Lung (tissue), 11 donors: ENCODE measurements at regions not wholly inside any gene's neighbourhood (a gene's known extent, or its start where the extent isn't known, plus 50 kb on each side); places are given as distances from the start of the nearest gene placed in this dataset.

Experiments
- ATAC-seq: fragments of 200-7000 bp; cut with Tn5 transposase; one replicate; pipeline ENCODE4 v1.9.1; 2020; ENCODE audit warnings: moderate number of reproducible peaks; ENCODE audit not compliant: insufficient read depth, low FRiP score
- DNase-seq, 3 donors: peaks; one replicate each; pipeline ENCODE4 v3.0.0-alpha.2; 2013 to 2017
- H3K27ac ChIP-seq, 2 donors: one replicate each; pipeline ENCODE4 v1.5.1; 2013; ENCODE audit warnings: mild to moderate bottlenecking in 2 of 2, moderate library complexity in 2 of 2, control low read depth in 1 of 2, inconsistent platforms in 1 of 2, low read depth in 1 of 2, low read length in 1 of 2
- H3K27me3 ChIP-seq, 3 donors: one replicate each; pipeline ENCODE4 v1.5.1; 2013; ENCODE audit warnings: low read length in 2 of 3; ENCODE audit not compliant: control insufficient read depth in 3 of 3, insufficient read depth in 3 of 3
- H3K36me3 ChIP-seq, 4 donors: one replicate each; pipeline ENCODE4 v1.5.1; 2013; ENCODE audit warnings: low read length in 4 of 4, mild to moderate bottlenecking in 1 of 4, moderate library complexity in 1 of 4; ENCODE audit not compliant: control insufficient read depth in 4 of 4, insufficient read depth in 4 of 4
- H3K4me1 ChIP-seq, 5 donors: one replicate each; pipeline ENCODE4 v1.5.1; 2013; ENCODE audit warnings: low read length in 5 of 5, mild to moderate bottlenecking in 2 of 5, moderate library complexity in 1 of 5; ENCODE audit not compliant: control insufficient read depth in 5 of 5, insufficient read depth in 5 of 5
- H3K4me3 ChIP-seq: one replicate; pipeline ENCODE4 v1.5.1; 2013; ENCODE audit warnings: mild to moderate bottlenecking, control low read depth, moderate library complexity
- H3K9ac ChIP-seq, 2 donors: one replicate each; pipeline ENCODE4 v1.5.1; 2013; ENCODE audit warnings: low read length in 2 of 2, control low read depth in 1 of 2; ENCODE audit not compliant: insufficient read depth in 1 of 2
- H3K9me3 ChIP-seq, 4 donors: one replicate each; pipeline ENCODE4 v1.5.1; 2013; ENCODE audit warnings: low read length in 3 of 4, mild to moderate bottlenecking in 1 of 4, moderate library complexity in 1 of 4; ENCODE audit not compliant: control insufficient read depth in 4 of 4, insufficient read depth in 3 of 4
- WGBS, 2 donors: extraction: QIAGEN DNeasy Blood & Tissue Kit; methylation state at CpG; one replicate each; pipeline ENCODE4 v1.1.7; 2013; 5-methylcytosine and 5-hydroxymethylcytosine counted together
- TF ChIP-seq, protein P1 (sequence below): IDR thresholded peaks from 2 replicates; pipeline ENCODE4 v1.5.1; 2012; ENCODE audit warnings: mild to moderate bottlenecking; ENCODE audit errors: control extremely low read depth, extremely low read depth
- donor health status: control.
- donor health status: control.
- donor health status: Bipolar disorder and iron deficiency.
- donor health status: healthy.
- donor health status: DM: yes; HTN: yes; CAD: no.

DNA sequence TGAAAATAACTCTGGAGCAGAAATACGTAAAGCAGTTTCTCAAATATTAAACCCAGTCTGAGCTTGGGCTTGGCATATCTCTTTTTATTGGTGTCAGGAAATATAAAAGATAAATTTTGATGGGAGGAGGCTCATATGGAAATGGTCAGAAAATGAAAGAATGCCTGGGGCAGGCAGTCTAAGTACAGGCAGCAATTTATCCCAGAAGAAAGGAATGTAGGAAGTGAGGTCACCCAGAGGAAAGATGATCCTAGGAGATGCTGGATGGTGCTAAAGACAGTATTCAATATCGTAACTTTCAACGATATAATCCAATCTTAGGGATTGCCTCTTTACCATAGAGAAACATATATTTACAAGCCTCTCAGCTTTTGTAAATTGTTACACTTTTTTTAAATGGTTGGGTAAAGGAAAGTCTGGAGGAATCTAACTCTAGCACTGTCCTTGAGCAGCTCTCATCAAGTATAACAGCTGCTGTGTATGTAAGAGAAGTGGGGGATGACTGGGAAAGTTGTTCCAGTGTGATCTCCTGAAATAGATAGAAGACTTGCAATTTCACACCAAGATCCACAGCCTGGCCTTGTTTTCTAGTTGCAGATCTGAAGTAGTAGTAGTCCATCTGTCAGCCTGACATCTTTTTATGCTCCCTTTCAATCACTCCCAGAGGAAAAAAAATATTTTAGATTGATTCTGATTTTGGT lies 256.9 kb upstream of the SASH1 start:
- 86 to 90% methylated on average over 3 of the region's 3 CpGs for WGBS, 2 donors
- H3K27me3 ChIP-seq = no peaks in the 10 kb centered on the region
- no peaks in the 10 kb centered on the region for H3K36me3 ChIP-seq
- no peak overlapping the region for H3K9ac ChIP-seq
- peaks cover 0 to 13% (median 0%) of the 10 kb centered on the region in 5 donors for H3K4me1 ChIP-seq
- peak in 1 of 3 donors; percentile 31 for DNase-seq
- H3K27ac ChIP-seq = no peak overlapping the region
- ATAC-seq = no peak
- TF ChIP-seq, protein P1, sequence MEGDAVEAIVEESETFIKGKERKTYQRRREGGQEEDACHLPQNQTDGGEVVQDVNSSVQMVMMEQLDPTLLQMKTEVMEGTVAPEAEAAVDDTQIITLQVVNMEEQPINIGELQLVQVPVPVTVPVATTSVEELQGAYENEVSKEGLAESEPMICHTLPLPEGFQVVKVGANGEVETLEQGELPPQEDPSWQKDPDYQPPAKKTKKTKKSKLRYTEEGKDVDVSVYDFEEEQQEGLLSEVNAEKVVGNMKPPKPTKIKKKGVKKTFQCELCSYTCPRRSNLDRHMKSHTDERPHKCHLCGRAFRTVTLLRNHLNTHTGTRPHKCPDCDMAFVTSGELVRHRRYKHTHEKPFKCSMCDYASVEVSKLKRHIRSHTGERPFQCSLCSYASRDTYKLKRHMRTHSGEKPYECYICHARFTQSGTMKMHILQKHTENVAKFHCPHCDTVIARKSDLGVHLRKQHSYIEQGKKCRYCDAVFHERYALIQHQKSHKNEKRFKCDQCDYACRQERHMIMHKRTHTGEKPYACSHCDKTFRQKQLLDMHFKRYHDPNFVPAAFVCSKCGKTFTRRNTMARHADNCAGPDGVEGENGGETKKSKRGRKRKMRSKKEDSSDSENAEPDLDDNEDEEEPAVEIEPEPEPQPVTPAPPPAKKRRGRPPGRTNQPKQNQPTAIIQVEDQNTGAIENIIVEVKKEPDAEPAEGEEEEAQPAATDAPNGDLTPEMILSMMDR = no peak
- peaks cover 0 to 5% (median 2%) of the 10 kb centered on the region in 4 donors for H3K9me3 ChIP-seq
- no peak overlapping the region for H3K4me3 ChIP-seq

DNA sequence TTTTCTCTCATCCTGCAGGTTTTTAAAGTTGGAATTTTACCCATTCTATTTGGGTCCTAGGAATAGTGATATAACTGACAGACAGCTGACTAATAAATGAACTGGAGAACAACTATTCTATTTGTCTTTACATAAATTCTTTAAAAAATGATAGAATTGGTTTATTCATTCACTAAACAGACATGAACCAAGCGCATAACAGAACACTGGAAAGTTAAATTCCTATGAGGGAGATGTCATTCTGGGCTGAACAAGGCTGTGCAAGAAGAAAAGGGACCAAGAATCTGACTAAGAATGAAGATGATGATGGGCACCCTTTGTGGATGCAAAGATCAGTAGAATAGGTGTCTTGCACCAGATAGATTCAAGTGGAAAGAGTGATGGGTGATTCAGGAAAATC lies 256.3 kb upstream of the SASH1 start:
- ATAC-seq = no peak
- H3K4me1 ChIP-seq = peaks cover 0 to 13% (median 0%) of the 10 kb centered on the region in 5 donors
- no peak overlapping the region for H3K9ac ChIP-seq
- DNase-seq = no peak
- no peaks in the 10 kb centered on the region for H3K36me3 ChIP-seq
- no peaks in the 10 kb centered on the region for H3K27me3 ChIP-seq
- peaks cover 0 to 5% (median 2%) of the 10 kb centered on the region in 4 donors for H3K9me3 ChIP-seq
- TF ChIP-seq, protein P1 = no peak
- no peak overlapping the region for H3K4me3 ChIP-seq
- H3K27ac ChIP-seq = no peak overlapping the region
- WGBS, 2 donors = 88 to 91% methylated on average over 1 of the region's 1 CpG

DNA sequence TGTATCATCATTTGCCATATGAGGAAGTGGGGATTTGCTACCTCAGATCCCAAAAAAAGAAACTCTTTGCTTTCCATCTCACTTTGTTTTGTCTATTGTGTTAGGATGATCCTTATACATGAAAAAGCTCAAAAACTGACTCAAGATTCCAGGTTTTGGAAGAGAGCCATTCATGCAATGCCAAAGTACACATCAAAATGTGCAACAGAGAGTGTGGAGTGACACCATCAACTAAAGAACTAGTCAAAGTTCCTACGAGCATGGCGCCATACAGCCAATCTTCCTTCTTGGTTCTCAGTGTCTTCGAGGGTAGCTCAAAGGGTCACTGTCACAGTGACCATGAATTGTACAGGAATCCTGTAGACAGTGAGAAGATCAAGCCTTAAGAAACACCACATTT lies 255.8 kb upstream of the SASH1 start:
- H3K36me3 ChIP-seq = no peaks in the 10 kb centered on the region
- H3K9ac ChIP-seq = no peak overlapping the region
- no peaks in the 10 kb centered on the region for H3K27me3 ChIP-seq
- ATAC-seq = no peak
- no peak for DNase-seq
- 74 to 79% methylated on average over 3 of the region's 3 CpGs for WGBS, 2 donors
- peaks cover 0 to 13% (median 0%) of the 10 kb centered on the region in 5 donors for H3K4me1 ChIP-seq
- H3K4me3 ChIP-seq = no peak overlapping the region
- no peak overlapping the region for H3K27ac ChIP-seq
- TF ChIP-seq, protein P1 = no peak
- peaks cover 0 to 5% (median 2%) of the 10 kb centered on the region in 4 donors for H3K9me3 ChIP-seq

DNA sequence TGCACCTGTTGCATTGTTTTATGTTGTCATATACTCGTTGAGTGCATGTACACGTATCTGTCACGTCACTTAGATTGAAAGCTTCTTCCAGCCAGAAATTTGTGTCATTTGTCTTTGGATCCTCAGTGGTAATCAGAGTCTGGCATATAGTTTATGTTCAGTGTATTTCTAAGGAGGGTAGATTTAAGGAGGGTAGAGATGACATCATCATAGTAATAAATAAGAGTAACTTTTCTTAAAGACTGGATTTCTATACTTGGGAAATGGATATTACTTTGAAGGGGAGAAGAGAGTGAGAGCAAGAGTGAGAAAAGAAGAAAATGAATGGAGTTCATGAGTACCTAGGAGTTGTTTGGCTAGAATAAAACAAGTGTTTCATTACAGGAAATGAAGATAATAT lies 255.0 kb upstream of the SASH1 start:
- Histone ChIP-seq H3K4me1 (peaks cover 0 to 13% (median 0%) of the 10 kb centered on the region in 5 donors), H3K36me3 (no peaks in the 10 kb centered on the region), H3K27me3 (no peaks in the 10 kb centered on the region), H3K4me3 (no peak overlapping the region), H3K9me3 (peaks cover 0 to 5% (median 2%) of the 10 kb centered on the region in 4 donors), H3K27ac (no peak overlapping the region), H3K9ac (no peak overlapping the region)
- DNase-seq (no peak), ATAC-seq (no peak)
- TF ChIP-seq, protein P1 = no peak
- 86 to 90% methylated on average over 3 of the region's 3 CpGs for WGBS, 2 donors
